ENCODE measurements at regions not wholly inside any gene's neighbourhood (a gene's known extent, or its start where the extent isn't known, plus 50 kb on each side); places are given as distances from the start of the nearest gene placed in this dataset.

DNA sequence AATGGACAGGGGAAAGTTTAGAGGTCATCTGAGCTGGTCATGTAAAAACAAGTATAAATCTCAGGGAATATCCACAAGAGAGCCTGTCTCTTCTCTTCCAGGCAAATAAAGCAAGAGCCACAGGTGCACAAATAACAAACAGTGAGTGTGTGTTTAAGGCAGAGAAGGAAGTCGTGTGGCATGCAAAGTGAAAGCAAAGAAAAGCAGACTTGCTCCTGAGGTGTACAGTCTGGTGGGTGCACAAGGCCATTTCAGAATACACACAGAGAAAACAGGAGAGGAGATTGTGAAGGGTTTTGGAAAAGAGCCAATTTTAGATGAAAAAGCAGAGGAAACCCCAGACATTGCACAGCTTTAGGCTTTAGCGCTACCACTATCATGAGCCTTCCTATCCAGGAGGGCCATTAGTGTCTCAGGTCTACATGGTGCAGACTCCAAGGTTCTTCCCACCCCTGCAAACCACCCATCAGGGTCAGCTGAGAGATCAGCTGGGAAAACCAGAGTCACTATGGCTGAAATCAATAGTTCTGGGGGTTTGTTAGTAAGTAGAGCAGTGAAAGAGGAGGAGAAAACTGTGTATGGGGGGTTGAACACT lies 355.8 kb downstream of the KLHL4 start:
- no peak for TF ChIP-seq CTCF (IDR thresholded peaks at IDR 0.05; ENCODE audit: extremely low read depth, insufficient read depth, missing control alignments)
- in situ Hi-C loops (cut with MboI; ENCODE audit: low pct_unique_long_range_greater_than_20kb, low sequenced_read_pairs, unreplicated experiment), result no loop called here
- no peak for DNase-seq (ENCODE audit: low spot score)

DNA sequence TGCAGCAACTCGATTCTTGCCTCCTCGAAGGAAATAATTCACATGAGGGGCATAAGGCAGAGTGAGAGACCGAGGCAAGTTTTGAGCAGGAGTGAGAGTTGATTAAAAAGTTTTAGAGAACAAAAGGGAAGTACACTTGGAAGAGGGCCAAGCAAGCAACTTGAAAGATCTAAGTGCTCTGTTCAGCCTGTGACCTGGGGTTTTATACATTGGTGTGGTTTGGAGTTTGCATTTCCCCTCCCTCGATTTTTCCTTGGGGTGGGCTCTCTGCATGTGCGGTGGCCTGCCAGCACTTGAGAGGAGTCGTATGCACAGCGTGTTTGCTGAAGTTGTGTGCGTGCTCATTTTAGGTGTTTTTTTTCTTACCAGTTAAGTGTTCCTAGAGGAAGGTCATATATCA lies 356.4 kb downstream of the KLHL4 start:
- DNase-seq (ENCODE audit: low spot score), result no peak
- in situ Hi-C loops (cut with MboI; ENCODE audit: low pct_unique_long_range_greater_than_20kb, low sequenced_read_pairs, unreplicated experiment), result no loop called here
- TF ChIP-seq CTCF (IDR thresholded peaks at IDR 0.05; ENCODE audit: extremely low read depth, insufficient read depth, missing control alignments), result no peak

DNA sequence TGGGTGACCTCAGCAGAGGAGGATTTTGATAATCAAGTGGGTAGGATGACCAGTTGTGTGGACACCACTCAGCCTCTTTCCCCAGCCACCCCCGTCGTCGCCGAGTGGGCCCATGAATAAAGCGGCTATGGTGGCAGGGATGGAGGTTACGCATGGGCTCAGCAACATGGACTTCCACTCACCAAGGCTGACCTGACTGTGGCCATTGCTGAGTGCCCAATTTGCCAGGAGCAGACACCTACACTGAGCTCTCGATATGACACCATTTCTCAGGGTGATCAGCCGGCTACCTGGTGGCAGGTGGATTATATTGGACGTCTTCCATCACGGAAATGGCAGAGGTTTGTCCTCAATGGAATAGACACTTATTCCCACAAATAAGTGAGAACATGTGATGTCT lies 361.3 kb downstream of the KLHL4 start:
- no peak for DNase-seq (ENCODE audit: low spot score)
- TF ChIP-seq CTCF (IDR thresholded peaks at IDR 0.05; ENCODE audit: extremely low read depth, insufficient read depth, missing control alignments), result no peak
- in situ Hi-C loops (cut with MboI; ENCODE audit: low pct_unique_long_range_greater_than_20kb, low sequenced_read_pairs, unreplicated experiment), result no loop called here

DNA sequence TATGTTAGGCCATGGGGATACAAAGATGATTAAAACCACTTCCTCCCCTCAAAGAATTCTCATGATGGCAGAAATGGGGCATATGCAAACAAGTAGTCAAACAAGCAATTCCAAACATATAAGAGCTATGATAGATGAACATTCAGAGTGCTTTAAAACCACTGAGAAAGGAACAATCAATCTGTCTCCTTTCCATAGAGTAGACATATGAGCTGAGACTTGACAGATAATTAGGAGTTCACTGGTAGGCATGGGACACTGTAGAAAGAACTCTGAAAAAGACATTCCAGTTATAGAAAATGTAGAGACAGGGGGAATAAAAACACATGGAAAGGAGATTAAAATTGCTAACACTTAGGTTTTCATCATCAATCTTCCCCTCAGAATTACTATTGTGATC lies 372.8 kb downstream of the KLHL4 start:
- TF ChIP-seq CTCF (IDR thresholded peaks at IDR 0.05; ENCODE audit: extremely low read depth, insufficient read depth, missing control alignments), result no peak
- no peak for DNase-seq (ENCODE audit: low spot score)
- in situ Hi-C loops (cut with MboI; ENCODE audit: low pct_unique_long_range_greater_than_20kb, low sequenced_read_pairs, unreplicated experiment), result no loop called here

DNA sequence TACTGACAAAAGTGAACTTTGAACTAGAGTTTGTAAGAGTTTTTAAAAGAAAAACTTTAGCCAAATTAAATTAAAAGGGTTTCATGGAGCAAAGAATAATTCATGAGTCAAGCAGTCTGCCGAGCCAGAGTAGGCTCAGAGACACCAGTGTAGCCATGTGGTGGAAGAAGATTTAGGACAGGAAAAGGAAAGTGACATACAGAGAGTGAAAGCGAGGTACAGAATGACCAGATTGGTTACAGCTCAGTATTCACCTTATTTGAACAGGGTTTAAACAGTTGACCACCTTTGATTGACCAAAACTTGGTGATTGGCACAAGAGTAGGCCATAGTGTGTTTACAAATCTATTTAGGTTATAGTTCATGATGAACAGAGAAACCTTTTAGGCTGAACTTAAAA lies 377.8 kb downstream of the KLHL4 start:
- in situ Hi-C loops (cut with MboI; ENCODE audit: low pct_unique_long_range_greater_than_20kb, low sequenced_read_pairs, unreplicated experiment), result no loop called here
- TF ChIP-seq CTCF (IDR thresholded peaks at IDR 0.05; ENCODE audit: extremely low read depth, insufficient read depth, missing control alignments), result no peak
- DNase-seq (ENCODE audit: low spot score), result no peak

- in situ Hi-C loops (cut with MboI; ENCODE audit: low pct_unique_long_range_greater_than_20kb, low sequenced_read_pairs, unreplicated experiment), result no loop called here
- no peak for DNase-seq (ENCODE audit: low spot score)
- TF ChIP-seq CTCF (IDR thresholded peaks at IDR 0.05; ENCODE audit: extremely low read depth, insufficient read depth, missing control alignments), result no peak
These were observed 378.5 kb downstream of the KLHL4 start for GRCh38 chrX:87896057-87896456.
